ENCODE measurements at regions not wholly inside any gene's neighbourhood (a gene's known extent, or its start where the extent isn't known, plus 50 kb on each side); places are given as distances from the start of the nearest gene placed in this dataset.

DNA sequence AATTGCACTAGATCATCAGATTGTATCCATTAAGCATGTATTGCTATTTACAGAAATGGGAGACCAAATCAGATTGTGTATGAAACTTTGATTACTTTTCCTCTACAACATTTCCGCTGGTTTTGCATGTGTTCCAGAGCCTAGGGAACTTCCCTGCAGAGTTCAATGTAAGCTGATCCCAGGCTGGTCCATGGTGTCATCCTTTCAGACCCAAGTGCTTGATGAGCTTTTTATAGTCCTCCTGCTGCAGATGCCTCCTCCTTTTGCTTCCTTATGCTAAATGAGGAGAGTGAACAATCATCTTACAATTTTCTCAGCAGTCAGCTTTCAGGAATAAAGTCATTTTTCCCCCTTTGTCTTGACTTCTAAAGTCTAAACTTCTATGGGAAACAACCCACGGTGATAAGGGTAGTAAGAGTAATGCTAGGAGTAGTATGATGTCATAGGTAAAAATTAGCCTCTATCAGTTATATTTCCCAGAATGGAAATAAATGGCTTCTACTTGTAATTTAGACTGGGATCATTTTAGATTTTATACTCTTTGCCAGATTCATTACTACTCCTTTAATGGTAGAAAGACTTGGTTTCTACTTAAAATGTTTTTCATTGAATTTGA lies 55.1 kb upstream of the SLC4A4 start:
- TF ChIP-seq, protein P1, sequence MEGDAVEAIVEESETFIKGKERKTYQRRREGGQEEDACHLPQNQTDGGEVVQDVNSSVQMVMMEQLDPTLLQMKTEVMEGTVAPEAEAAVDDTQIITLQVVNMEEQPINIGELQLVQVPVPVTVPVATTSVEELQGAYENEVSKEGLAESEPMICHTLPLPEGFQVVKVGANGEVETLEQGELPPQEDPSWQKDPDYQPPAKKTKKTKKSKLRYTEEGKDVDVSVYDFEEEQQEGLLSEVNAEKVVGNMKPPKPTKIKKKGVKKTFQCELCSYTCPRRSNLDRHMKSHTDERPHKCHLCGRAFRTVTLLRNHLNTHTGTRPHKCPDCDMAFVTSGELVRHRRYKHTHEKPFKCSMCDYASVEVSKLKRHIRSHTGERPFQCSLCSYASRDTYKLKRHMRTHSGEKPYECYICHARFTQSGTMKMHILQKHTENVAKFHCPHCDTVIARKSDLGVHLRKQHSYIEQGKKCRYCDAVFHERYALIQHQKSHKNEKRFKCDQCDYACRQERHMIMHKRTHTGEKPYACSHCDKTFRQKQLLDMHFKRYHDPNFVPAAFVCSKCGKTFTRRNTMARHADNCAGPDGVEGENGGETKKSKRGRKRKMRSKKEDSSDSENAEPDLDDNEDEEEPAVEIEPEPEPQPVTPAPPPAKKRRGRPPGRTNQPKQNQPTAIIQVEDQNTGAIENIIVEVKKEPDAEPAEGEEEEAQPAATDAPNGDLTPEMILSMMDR (conservative IDR thresholded peaks at IDR 0.05) = no peak
- no peak for TF ChIP-seq EZH2 (IDR thresholded peaks at IDR 0.05; ENCODE audit: low read depth)

Measured in PC-9 (cell line).